Mesendoderm (in vitro differentiated cells): ENCODE measurements at regions not wholly inside any gene's neighbourhood (a gene's known extent, or its start where the extent isn't known, plus 50 kb on each side); places are given as distances from the start of the nearest gene placed in this dataset.

Source experiments
- DNase-seq: peaks from one replicate; pipeline ENCODE4 v3.0.0; 2013
- H2AK5ac ChIP-seq: 2 replicates; pipeline ENCODE4 v1.6.1; 2013; ENCODE audit warnings: low read length, inconsistent platforms
- H2BK120ac ChIP-seq: 2 replicates; pipeline ENCODE4 v1.6.1; 2013; ENCODE audit warnings: low read depth, mild to moderate bottlenecking, low read length, moderate library complexity, mixed read lengths
- H2BK15ac ChIP-seq: replicated peaks from 2 replicates; pipeline ENCODE4 v1.6.1; 2013; ENCODE audit warnings: low read depth, mild to moderate bottlenecking, moderate library complexity
- H2BK5ac ChIP-seq: 2 replicates; pipeline ENCODE4 v1.6.1; 2013; ENCODE audit warnings: low read length, inconsistent platforms
- H3K18ac ChIP-seq: 2 replicates; pipeline ENCODE4 v1.6.1; 2013; ENCODE audit warnings: mild to moderate bottlenecking, low read length, mixed read lengths
- H3K23ac ChIP-seq: one replicate; pipeline ENCODE4 v1.6.1; 2013; ENCODE audit warnings: low read length
- H3K27ac ChIP-seq: 2 replicates; pipeline ENCODE4 v1.5.1; 2013; ENCODE audit warnings: low read depth, mild to moderate bottlenecking, inconsistent platforms, low read length, moderate library complexity
- H3K27me3 ChIP-seq: 2 replicates; pipeline ENCODE4 v1.6.1; 2013; ENCODE audit warnings: low read length, control low read depth, mild to moderate bottlenecking, inconsistent platforms; ENCODE audit not compliant: insufficient read depth, poor library complexity
- H3K36me3 ChIP-seq: 2 replicates; pipeline ENCODE4 v1.6.1; 2013; ENCODE audit warnings: low read length, inconsistent platforms; ENCODE audit not compliant: control insufficient read depth, insufficient read depth
- H3K4ac ChIP-seq: one replicate; pipeline ENCODE4 v1.6.1; 2013; ENCODE audit warnings: low read depth, mild to moderate bottlenecking, low read length, moderate library complexity
- H3K4me1 ChIP-seq: 2 replicates; pipeline ENCODE4 v1.6.1; 2013; ENCODE audit warnings: low read depth, low read length, inconsistent platforms; ENCODE audit not compliant: control insufficient read depth
- H3K4me2 ChIP-seq: 2 replicates; pipeline ENCODE4 v1.6.1; 2013; ENCODE audit warnings: low read length
- H3K4me3 ChIP-seq: 2 replicates; pipeline ENCODE4 v1.5.1; 2013; ENCODE audit warnings: mild to moderate bottlenecking, low read length
- H3K56ac ChIP-seq: one replicate; pipeline ENCODE4 v1.6.1; 2013; ENCODE audit warnings: low read length
- H3K79me1 ChIP-seq: 2 replicates; pipeline ENCODE4 v1.6.1; 2013; ENCODE audit warnings: low read length, inconsistent platforms
- H3K79me2 ChIP-seq: 2 replicates; pipeline ENCODE4 v1.6.1; 2013; ENCODE audit warnings: mild to moderate bottlenecking, low read length; ENCODE audit not compliant: control insufficient read depth, insufficient read depth
- H3K9ac ChIP-seq: 2 replicates; pipeline ENCODE4 v1.6.1; 2013; ENCODE audit warnings: low read length, inconsistent platforms
- H4K5ac ChIP-seq: one replicate; pipeline ENCODE4 v1.6.1; 2013; ENCODE audit warnings: low read length
- H4K8ac ChIP-seq: one replicate; pipeline ENCODE4 v1.6.1; 2013; ENCODE audit warnings: low read depth, mild to moderate bottlenecking, control low read depth, low read length, moderate library complexity
- WGBS: extraction: QIAGEN DNeasy Blood & Tissue Kit; methylation state at CpG from one replicate; pipeline ENCODE4 v1.1.7; 2013; ENCODE audit warnings: low lambda C conversion rate, missing lambda C conversion rate; ENCODE audit not compliant: insufficient coverage; ENCODE audit errors: extremely low coverage; 5-methylcytosine and 5-hydroxymethylcytosine counted together

- no peaks in the 10 kb centered on the region for H3K27me3 ChIP-seq
- H3K4me3 ChIP-seq = no peak overlapping the region
- DNase-seq = no peak
- H2BK15ac ChIP-seq = no peak overlapping the region
- H3K18ac ChIP-seq = no peak overlapping the region
- no peak overlapping the region for H2AK5ac ChIP-seq
- no peak overlapping the region for H3K4ac ChIP-seq
- H3K23ac ChIP-seq = no peak overlapping the region
- H4K8ac ChIP-seq = no peak overlapping the region
- WGBS = no CpG with 5 or more reads among the region's 1 CpG
- H3K9ac ChIP-seq = no peak overlapping the region
- no peak overlapping the region for H4K5ac ChIP-seq
- no peak overlapping the region for H3K4me2 ChIP-seq
- H3K27ac ChIP-seq = no peak overlapping the region
- no peaks in the 10 kb centered on the region for H3K79me2 ChIP-seq
- H3K4me1 ChIP-seq = no peaks in the 10 kb centered on the region
- no peak overlapping the region for H2BK5ac ChIP-seq
- no peak overlapping the region for H3K56ac ChIP-seq
- H3K36me3 ChIP-seq = no peaks in the 10 kb centered on the region
- no peaks in the 10 kb centered on the region for H3K79me1 ChIP-seq
- H2BK120ac ChIP-seq = no peak overlapping the region
Measured at GRCh38 chr3:153602801-153603200, 440.8 kb downstream of the RAP2B start.

GRCh38 chr3:153614140-153614539, 452.1 kb downstream of the RAP2B start:
- no peak overlapping the region for H3K4me2 ChIP-seq
- H2BK15ac ChIP-seq = no peak overlapping the region
- H3K4me3 ChIP-seq = no peak overlapping the region
- no peak overlapping the region for H2BK5ac ChIP-seq
- no peak for DNase-seq
- no peak overlapping the region for H3K18ac ChIP-seq
- no peak overlapping the region for H2AK5ac ChIP-seq
- H4K8ac ChIP-seq = no peak overlapping the region
- H4K5ac ChIP-seq = no peak overlapping the region
- H3K9ac ChIP-seq = no peak overlapping the region
- no peaks in the 10 kb centered on the region for H3K4me1 ChIP-seq
- H3K79me2 ChIP-seq = no peaks in the 10 kb centered on the region
- no CpG with 5 or more reads among the region's 1 CpG for WGBS
- H3K36me3 ChIP-seq = no peaks in the 10 kb centered on the region
- H3K27me3 ChIP-seq = no peaks in the 10 kb centered on the region
- no peak overlapping the region for H3K27ac ChIP-seq
- no peak overlapping the region for H3K56ac ChIP-seq
- H3K4ac ChIP-seq = no peak overlapping the region
- H3K23ac ChIP-seq = no peak overlapping the region
- no peak overlapping the region for H2BK120ac ChIP-seq
- H3K79me1 ChIP-seq = no peaks in the 10 kb centered on the region

- Histone ChIP-seq H3K79me1 (no peaks in the 10 kb centered on the region), H3K79me2 (no peaks in the 10 kb centered on the region), H4K8ac (no peak overlapping the region), H3K36me3 (no peaks in the 10 kb centered on the region), H3K18ac (no peak overlapping the region), H3K23ac (no peak overlapping the region), H3K4me2 (no peak overlapping the region), H2BK120ac (no peak overlapping the region), H2BK15ac (no peak overlapping the region), H3K4me1 (no peaks in the 10 kb centered on the region), H3K56ac (no peak overlapping the region), H2BK5ac (peak overlapping the region; percentile 46), H2AK5ac (no peak overlapping the region), H3K4ac (no peak overlapping the region), H3K4me3 (no peak overlapping the region), H3K27me3 (no peaks in the 10 kb centered on the region), H4K5ac (no peak overlapping the region), H3K9ac (no peak overlapping the region), H3K27ac (no peak overlapping the region)
- no peak for DNase-seq
Measured at GRCh38 chr3:153614563-153614962, 452.5 kb downstream of the RAP2B start.

- no CpG with 5 or more reads among the region's 1 CpG for WGBS
- peak overlapping the region; percentile 62 for H2BK5ac ChIP-seq
- H3K18ac ChIP-seq = peak overlapping the region; percentile 68
- no peak overlapping the region for H4K8ac ChIP-seq
- H3K56ac ChIP-seq = peak overlapping the region; percentile 6
- no peak overlapping the region for H2BK15ac ChIP-seq
- no peak overlapping the region for H2AK5ac ChIP-seq
- no peaks in the 10 kb centered on the region for H3K27me3 ChIP-seq
- DNase-seq = peak; percentile 89
- H3K36me3 ChIP-seq = no peaks in the 10 kb centered on the region
- no peak overlapping the region for H4K5ac ChIP-seq
- H3K79me2 ChIP-seq = no peaks in the 10 kb centered on the region
- H2BK120ac ChIP-seq = no peak overlapping the region
- H3K27ac ChIP-seq = peak overlapping the region; percentile 72
- no peak overlapping the region for H3K4ac ChIP-seq
- no peak overlapping the region for H3K4me3 ChIP-seq
- H3K4me1 ChIP-seq = no peaks in the 10 kb centered on the region
- no peak overlapping the region for H3K9ac ChIP-seq
- no peak overlapping the region for H3K23ac ChIP-seq
- H3K4me2 ChIP-seq = no peak overlapping the region
- H3K79me1 ChIP-seq = no peaks in the 10 kb centered on the region
Measured at GRCh38 chr3:153615863-153616262, 453.8 kb downstream of the RAP2B start.

GRCh38 chr3:153617463-153617862, 455.4 kb downstream of the RAP2B start:
- Histone ChIP-seq H3K4me2 (no peak overlapping the region), H3K4me3 (no peak overlapping the region), H3K27ac (no peak overlapping the region), H2AK5ac (no peak overlapping the region), H2BK15ac (no peak overlapping the region), H4K5ac (no peak overlapping the region), H3K4ac (no peak overlapping the region), H3K23ac (no peak overlapping the region), H2BK120ac (no peak overlapping the region), H3K79me1 (no peaks in the 10 kb centered on the region), H3K9ac (no peak overlapping the region), H4K8ac (no peak overlapping the region), H3K4me1 (no peaks in the 10 kb centered on the region), H3K36me3 (no peaks in the 10 kb centered on the region), H3K18ac (no peak overlapping the region), H3K27me3 (no peaks in the 10 kb centered on the region), H3K56ac (peak overlapping the region; percentile 65), H2BK5ac (peak overlapping the region; percentile 58), H3K79me2 (no peaks in the 10 kb centered on the region)
- DNase-seq = no peak
- no CpG with 5 or more reads among the region's 1 CpG for WGBS

GRCh38 chr3:153618176-153618575, 456.1 kb downstream of the RAP2B start:
- no CpG with 5 or more reads among the region's 3 CpGs for WGBS
- no peak for DNase-seq

More at GRCh38 chr3:153618176-153618575, 456.1 kb downstream of the RAP2B start:
- H3K36me3 ChIP-seq = no peaks in the 10 kb centered on the region
- no peak overlapping the region for H2BK15ac ChIP-seq
- no peaks in the 10 kb centered on the region for H3K27me3 ChIP-seq
- no peaks in the 10 kb centered on the region for H3K4me1 ChIP-seq
- no peaks in the 10 kb centered on the region for H3K79me2 ChIP-seq
- no peak overlapping the region for H2AK5ac ChIP-seq
- no peak overlapping the region for H4K8ac ChIP-seq
- H2BK5ac ChIP-seq = no peak overlapping the region
- H3K23ac ChIP-seq = no peak overlapping the region
- H3K27ac ChIP-seq = no peak overlapping the region
- H3K18ac ChIP-seq = no peak overlapping the region
- H4K5ac ChIP-seq = no peak overlapping the region
- no peak overlapping the region for H3K4me3 ChIP-seq
- no peak overlapping the region for H3K4ac ChIP-seq
- H3K79me1 ChIP-seq = no peaks in the 10 kb centered on the region
- no peak overlapping the region for H3K56ac ChIP-seq
- no peak overlapping the region for H3K9ac ChIP-seq
- no peak overlapping the region for H2BK120ac ChIP-seq
- H3K4me2 ChIP-seq = no peak overlapping the region
